ENCODE measurements at regions not wholly inside any gene's neighbourhood (a gene's known extent, or its start where the extent isn't known, plus 50 kb on each side); places are given as distances from the start of the nearest gene placed in this dataset.
"Not testable (repeated sequence)": the region's sequence is repeated elsewhere in the genome, so short reads cannot be mapped to it uniquely, and the experiment has no call there.

- H3K36me3 Mint-ChIP-seq (ENCODE audit: low read depth) = no peaks in the 10 kb centered on the region
- H3K27me3 Mint-ChIP-seq (ENCODE audit: insufficient read depth) = no peaks in the 10 kb centered on the region
These were observed 185.9 kb upstream of the SPHKAP start for GRCh38 chr2:228367356-228367755.

GRCh38 chr2:228359473-228359872 lies 178.0 kb upstream of the SPHKAP start:
- no peaks in the 10 kb centered on the region for H3K27me3 Mint-ChIP-seq (ENCODE audit: insufficient read depth)
- no peaks in the 10 kb centered on the region for H3K4me1 Mint-ChIP-seq (ENCODE audit: low read depth)
- no peak overlapping the region for H3K27ac Mint-ChIP-seq
- no peaks in the 10 kb centered on the region for H3K36me3 Mint-ChIP-seq (ENCODE audit: low read depth)
- intact Hi-C loops (cut with micrococcal nuclease) = no loop called here
- no peak overlapping the region for H3K4me3 Mint-ChIP-seq
- H3K9me3 Mint-ChIP-seq = peaks cover 6% of the 10 kb centered on the region
- no peak for DNase-seq (ENCODE audit: low spot score)

More at GRCh38 chr2:228367356-228367755, 185.9 kb upstream of the SPHKAP start:
- DNase-seq (ENCODE audit: low spot score) = no peak
- H3K27ac Mint-ChIP-seq = no peak overlapping the region
- intact Hi-C loops (cut with micrococcal nuclease) = no loop called here
- H3K9me3 Mint-ChIP-seq = peaks cover 5% of the 10 kb centered on the region
- H3K4me1 Mint-ChIP-seq (ENCODE audit: low read depth) = no peaks in the 10 kb centered on the region
- H3K4me3 Mint-ChIP-seq = no peak overlapping the region

GRCh38 chr2:228355897-228356296 lies 174.4 kb upstream of the SPHKAP start:
- no peak for DNase-seq (ENCODE audit: low spot score)
- Mint-ChIP-seq H3K4me3 (no peak overlapping the region), H3K36me3 (ENCODE audit: low read depth) (no peaks in the 10 kb centered on the region), H3K9me3 (no peaks in the 10 kb centered on the region), H3K27ac (no peak overlapping the region), H3K27me3 (ENCODE audit: insufficient read depth) (no peaks in the 10 kb centered on the region), H3K4me1 (ENCODE audit: low read depth) (no peaks in the 10 kb centered on the region)
- intact Hi-C loops (cut with micrococcal nuclease) = no loop called here

- H3K36me3 Mint-ChIP-seq (ENCODE audit: low read depth); H3K4me3 Mint-ChIP-seq; DNase-seq (ENCODE audit: low spot score); H3K4me1 Mint-ChIP-seq (ENCODE audit: low read depth); intact Hi-C loops (cut with micrococcal nuclease); H3K27me3 Mint-ChIP-seq (ENCODE audit: insufficient read depth); H3K27ac Mint-ChIP-seq; H3K9me3 Mint-ChIP-seq: not testable (repeated sequence)
These were observed 171.5 kb upstream of the SPHKAP start for GRCh38 chr2:228352980-228353379.

GRCh38 chr2:228352048-228352447 lies 170.6 kb upstream of the SPHKAP start:
- Mint-ChIP-seq H3K36me3 (ENCODE audit: low read depth) (no peaks in the 10 kb centered on the region), H3K4me3 (no peak overlapping the region), H3K27me3 (ENCODE audit: insufficient read depth) (no peaks in the 10 kb centered on the region), H3K4me1 (ENCODE audit: low read depth) (no peaks in the 10 kb centered on the region), H3K9me3 (no peaks in the 10 kb centered on the region), H3K27ac (no peak overlapping the region)
- intact Hi-C loops (cut with micrococcal nuclease) = no loop called here
- no peak for DNase-seq (ENCODE audit: low spot score)

GRCh38 chr2:228348516-228349064 lies 167.1 kb upstream of the SPHKAP start:
- no peaks in the 10 kb centered on the region for H3K27me3 Mint-ChIP-seq (ENCODE audit: insufficient read depth)
- H3K4me1 Mint-ChIP-seq (ENCODE audit: low read depth) = no peaks in the 10 kb centered on the region
- no peak overlapping the region for H3K4me3 Mint-ChIP-seq
- peaks cover 4% of the 10 kb centered on the region for H3K9me3 Mint-ChIP-seq
- no peaks in the 10 kb centered on the region for H3K36me3 Mint-ChIP-seq (ENCODE audit: low read depth)
- DNase-seq (ENCODE audit: low spot score) = no peak
- no peak overlapping the region for H3K27ac Mint-ChIP-seq
- intact Hi-C loops (cut with micrococcal nuclease) = no loop called here

- DNase-seq (ENCODE audit: low spot score) = no peak
- Mint-ChIP-seq H3K36me3 (ENCODE audit: low read depth) (no peaks in the 10 kb centered on the region), H3K27ac (no peak overlapping the region), H3K4me1 (ENCODE audit: low read depth) (no peaks in the 10 kb centered on the region), H3K9me3 (peaks cover 5% of the 10 kb centered on the region), H3K4me3 (no peak overlapping the region), H3K27me3 (ENCODE audit: insufficient read depth) (no peaks in the 10 kb centered on the region)
- intact Hi-C loops (cut with micrococcal nuclease) = no loop called here
These were observed 163.0 kb upstream of the SPHKAP start for GRCh38 chr2:228344531-228344930.

GRCh38 chr2:228339525-228339924 lies 158.0 kb upstream of the SPHKAP start:
- Mint-ChIP-seq H3K4me1 (ENCODE audit: low read depth) (no peaks in the 10 kb centered on the region), H3K9me3 (peaks cover 9% of the 10 kb centered on the region), H3K4me3 (no peak overlapping the region), H3K27ac (no peak overlapping the region), H3K27me3 (ENCODE audit: insufficient read depth) (no peaks in the 10 kb centered on the region), H3K36me3 (ENCODE audit: low read depth) (no peaks in the 10 kb centered on the region)
- no peak for DNase-seq (ENCODE audit: low spot score)
- intact Hi-C loops (cut with micrococcal nuclease) = no loop called here

- no peak overlapping the region for H3K27ac Mint-ChIP-seq
- H3K4me3 Mint-ChIP-seq = no peak overlapping the region
- H3K36me3 Mint-ChIP-seq (ENCODE audit: low read depth) = no peaks in the 10 kb centered on the region
- H3K4me1 Mint-ChIP-seq (ENCODE audit: low read depth) = no peaks in the 10 kb centered on the region
- peaks cover 5% of the 10 kb centered on the region for H3K9me3 Mint-ChIP-seq
- no peaks in the 10 kb centered on the region for H3K27me3 Mint-ChIP-seq (ENCODE audit: insufficient read depth)
- intact Hi-C loops (cut with micrococcal nuclease) = no loop called here
- DNase-seq (ENCODE audit: low spot score) = no peak
These were observed 152.7 kb upstream of the SPHKAP start for GRCh38 chr2:228334180-228334579.

- Mint-ChIP-seq H3K27me3 (ENCODE audit: insufficient read depth) (no peaks in the 10 kb centered on the region), H3K9me3 (peaks cover 18% of the 10 kb centered on the region), H3K4me3 (no peak overlapping the region), H3K36me3 (ENCODE audit: low read depth) (no peaks in the 10 kb centered on the region), H3K27ac (no peak overlapping the region), H3K4me1 (ENCODE audit: low read depth) (no peaks in the 10 kb centered on the region)
- intact Hi-C loops (cut with micrococcal nuclease) = no loop called here
- no peak for DNase-seq (ENCODE audit: low spot score)
These were observed 147.8 kb upstream of the SPHKAP start for GRCh38 chr2:228329282-228329681.

GRCh38 chr2:228321015-228321414 lies 139.5 kb upstream of the SPHKAP start:
- no peaks in the 10 kb centered on the region for H3K9me3 Mint-ChIP-seq
- intact Hi-C loops (cut with micrococcal nuclease) = no loop called here
- H3K4me1 Mint-ChIP-seq (ENCODE audit: low read depth) = no peaks in the 10 kb centered on the region
- no peak overlapping the region for H3K4me3 Mint-ChIP-seq
- no peak for DNase-seq (ENCODE audit: low spot score)
- no peak overlapping the region for H3K27ac Mint-ChIP-seq
- no peaks in the 10 kb centered on the region for H3K36me3 Mint-ChIP-seq (ENCODE audit: low read depth)
- no peaks in the 10 kb centered on the region for H3K27me3 Mint-ChIP-seq (ENCODE audit: insufficient read depth)

- no peaks in the 10 kb centered on the region for H3K27me3 Mint-ChIP-seq (ENCODE audit: insufficient read depth)
- intact Hi-C loops (cut with micrococcal nuclease) = no loop called here
- no peak overlapping the region for H3K4me3 Mint-ChIP-seq
- no peaks in the 10 kb centered on the region for H3K4me1 Mint-ChIP-seq (ENCODE audit: low read depth)
- DNase-seq (ENCODE audit: low spot score) = no peak
- H3K27ac Mint-ChIP-seq = no peak overlapping the region
- H3K36me3 Mint-ChIP-seq (ENCODE audit: low read depth) = no peaks in the 10 kb centered on the region
- no peaks in the 10 kb centered on the region for H3K9me3 Mint-ChIP-seq
These were observed 136.7 kb upstream of the SPHKAP start for GRCh38 chr2:228318218-228318617.

- H3K27me3 Mint-ChIP-seq (ENCODE audit: insufficient read depth) = no peaks in the 10 kb centered on the region
- intact Hi-C loops (cut with micrococcal nuclease) = no loop called here
- H3K9me3 Mint-ChIP-seq = peaks cover 5% of the 10 kb centered on the region
- no peaks in the 10 kb centered on the region for H3K4me1 Mint-ChIP-seq (ENCODE audit: low read depth)
- no peak for DNase-seq (ENCODE audit: low spot score)
- H3K27ac Mint-ChIP-seq = no peak overlapping the region
- H3K4me3 Mint-ChIP-seq = no peak overlapping the region
- no peaks in the 10 kb centered on the region for H3K36me3 Mint-ChIP-seq (ENCODE audit: low read depth)
These were observed 130.7 kb upstream of the SPHKAP start for GRCh38 chr2:228312172-228312571.

- H3K27me3 Mint-ChIP-seq (ENCODE audit: insufficient read depth) = no peaks in the 10 kb centered on the region
- DNase-seq (ENCODE audit: low spot score) = no peak
- H3K4me3 Mint-ChIP-seq = no peak overlapping the region
- peaks cover 7% of the 10 kb centered on the region for H3K9me3 Mint-ChIP-seq
- intact Hi-C loops (cut with micrococcal nuclease) = no loop called here
- no peak overlapping the region for H3K27ac Mint-ChIP-seq
- H3K36me3 Mint-ChIP-seq (ENCODE audit: low read depth) = no peaks in the 10 kb centered on the region
- H3K4me1 Mint-ChIP-seq (ENCODE audit: low read depth) = no peaks in the 10 kb centered on the region
These were observed 122.5 kb upstream of the SPHKAP start for GRCh38 chr2:228303960-228304359.
